Mammary epithelial cell (primary cell): ENCODE measurements at regions not wholly inside any gene's neighbourhood (a gene's known extent, or its start where the extent isn't known, plus 50 kb on each side); places are given as distances from the start of the nearest gene placed in this dataset.
"Not testable (repeated sequence)": the region's sequence is repeated elsewhere in the genome, so short reads cannot be mapped to it uniquely, and the experiment has no call there.

ENCODE experiments used
- EZH2 ChIP-seq: IDR thresholded peaks from 2 replicates; pipeline ENCODE4 v1.6.1; 2012; ENCODE audit warnings: low read length, inconsistent platforms, borderline replicate concordance
- TF ChIP-seq, protein P1 (sequence below), 2 donors: IDR thresholded peaks in 1 of 2; conservative IDR thresholded peaks in 1 of 2; 2 replicates each; pipeline ENCODE4 v1.5.1; 2011 to 2012; ENCODE audit warnings: inconsistent platforms in 2 of 2, low read length in 2 of 2, mild to moderate bottlenecking in 2 of 2, control low read depth in 1 of 2, low read depth in 1 of 2; ENCODE audit not compliant: insufficient read depth in 1 of 2; ENCODE audit errors: extremely low read depth in 1 of 2

DNA sequence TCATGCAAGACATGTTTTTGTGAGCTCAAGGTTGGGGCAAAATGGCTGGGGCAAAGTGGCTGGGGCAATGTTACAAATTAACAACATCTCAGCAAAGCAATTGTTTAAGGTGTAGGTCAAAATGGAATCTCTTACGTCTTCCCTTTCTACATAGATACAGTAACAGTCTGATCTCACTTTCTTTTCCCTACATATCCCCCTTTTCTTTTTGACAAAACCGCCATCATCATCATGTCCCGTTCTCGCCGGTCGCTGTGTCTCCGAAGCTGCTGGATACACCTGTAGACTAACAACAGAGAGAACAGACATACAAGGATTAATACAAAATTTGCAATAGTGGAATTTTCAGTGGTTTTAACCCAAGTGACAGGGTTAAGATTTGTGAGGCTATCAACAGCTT is 118.4 kb upstream of the LARP1 start:
- TF ChIP-seq, protein P1, sequence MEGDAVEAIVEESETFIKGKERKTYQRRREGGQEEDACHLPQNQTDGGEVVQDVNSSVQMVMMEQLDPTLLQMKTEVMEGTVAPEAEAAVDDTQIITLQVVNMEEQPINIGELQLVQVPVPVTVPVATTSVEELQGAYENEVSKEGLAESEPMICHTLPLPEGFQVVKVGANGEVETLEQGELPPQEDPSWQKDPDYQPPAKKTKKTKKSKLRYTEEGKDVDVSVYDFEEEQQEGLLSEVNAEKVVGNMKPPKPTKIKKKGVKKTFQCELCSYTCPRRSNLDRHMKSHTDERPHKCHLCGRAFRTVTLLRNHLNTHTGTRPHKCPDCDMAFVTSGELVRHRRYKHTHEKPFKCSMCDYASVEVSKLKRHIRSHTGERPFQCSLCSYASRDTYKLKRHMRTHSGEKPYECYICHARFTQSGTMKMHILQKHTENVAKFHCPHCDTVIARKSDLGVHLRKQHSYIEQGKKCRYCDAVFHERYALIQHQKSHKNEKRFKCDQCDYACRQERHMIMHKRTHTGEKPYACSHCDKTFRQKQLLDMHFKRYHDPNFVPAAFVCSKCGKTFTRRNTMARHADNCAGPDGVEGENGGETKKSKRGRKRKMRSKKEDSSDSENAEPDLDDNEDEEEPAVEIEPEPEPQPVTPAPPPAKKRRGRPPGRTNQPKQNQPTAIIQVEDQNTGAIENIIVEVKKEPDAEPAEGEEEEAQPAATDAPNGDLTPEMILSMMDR (conservative IDR thresholded peaks at IDR 0.05 in 1 of 2, IDR thresholded peaks at IDR 0.05 in 1 of 2; ENCODE audit: extremely low read depth in 1 of 2, insufficient read depth in 1 of 2, low read depth in 1 of 2, low read length in 2 of 2), result not testable (repeated sequence)
- TF ChIP-seq EZH2, result not testable (repeated sequence)
